AG08396 (cell line): ENCODE measurements at regions not wholly inside any gene's neighbourhood (a gene's known extent, or its start where the extent isn't known, plus 50 kb on each side); places are given as distances from the start of the nearest gene placed in this dataset.

Experiments used
- DNase-seq: peaks from one replicate; pipeline ENCODE4 v3.0.0; 2012; ENCODE audit warnings: low spot score, mixed read lengths

DNA sequence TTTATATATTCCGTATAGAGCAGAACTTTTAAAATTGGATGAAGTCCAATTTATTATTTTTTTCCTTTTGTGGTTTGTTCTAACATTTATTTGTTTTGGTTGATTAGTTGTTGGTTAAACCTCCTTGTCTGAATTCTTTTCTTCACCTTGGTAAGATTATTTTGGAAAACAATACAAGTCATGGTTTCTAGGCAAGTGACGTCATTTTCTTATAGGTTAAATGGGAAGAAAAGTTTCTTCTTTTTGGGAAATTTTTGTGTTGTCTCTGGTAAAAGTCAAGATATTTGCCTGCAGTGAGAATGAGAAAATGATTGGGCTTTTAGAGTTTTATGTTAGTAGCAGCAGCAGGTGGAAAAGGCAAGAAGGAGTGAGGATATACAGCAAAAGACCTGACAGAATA is 197.9 kb downstream of the OTOR start:
- DNase-seq = no peak

DNA sequence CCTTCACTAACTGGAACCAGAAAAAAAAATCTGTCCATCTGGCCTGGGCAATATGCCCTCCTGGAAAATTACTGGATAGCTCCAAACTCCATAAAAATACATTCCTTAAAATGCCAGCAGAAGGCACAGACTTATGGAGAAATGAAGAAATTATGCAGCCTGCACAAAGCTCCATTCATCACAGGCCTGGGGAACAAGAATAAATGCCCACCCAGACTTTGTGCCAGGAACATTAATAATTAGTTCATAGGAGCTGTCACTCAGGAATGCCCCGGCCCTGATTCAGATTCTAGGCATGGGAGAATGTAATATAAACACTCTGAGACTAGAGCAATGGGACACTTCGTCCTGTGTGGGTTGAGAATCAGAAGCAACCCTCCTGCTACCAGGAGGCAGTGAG is 199.3 kb downstream of the OTOR start:
- no peak for DNase-seq

DNA sequence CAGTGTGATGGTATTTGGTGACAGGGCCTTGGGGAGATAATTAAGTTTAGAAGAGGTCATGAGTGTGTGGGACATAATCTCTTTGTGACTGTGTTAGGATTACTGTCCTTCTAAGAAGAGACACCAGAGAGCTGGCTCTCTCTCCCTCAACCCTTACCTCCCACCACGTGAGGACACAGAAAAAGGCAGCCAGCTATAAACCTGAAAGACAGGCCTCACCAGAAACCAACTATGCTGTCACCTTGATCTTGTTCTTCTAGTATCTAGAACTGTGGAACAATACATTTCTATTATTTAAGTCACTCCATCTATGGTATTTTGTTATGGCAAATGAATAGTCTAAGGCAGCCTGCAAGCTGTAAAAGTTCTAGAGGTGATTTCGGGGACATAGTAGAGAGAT is 203.7 kb downstream of the OTOR start:
- no peak for DNase-seq

DNA sequence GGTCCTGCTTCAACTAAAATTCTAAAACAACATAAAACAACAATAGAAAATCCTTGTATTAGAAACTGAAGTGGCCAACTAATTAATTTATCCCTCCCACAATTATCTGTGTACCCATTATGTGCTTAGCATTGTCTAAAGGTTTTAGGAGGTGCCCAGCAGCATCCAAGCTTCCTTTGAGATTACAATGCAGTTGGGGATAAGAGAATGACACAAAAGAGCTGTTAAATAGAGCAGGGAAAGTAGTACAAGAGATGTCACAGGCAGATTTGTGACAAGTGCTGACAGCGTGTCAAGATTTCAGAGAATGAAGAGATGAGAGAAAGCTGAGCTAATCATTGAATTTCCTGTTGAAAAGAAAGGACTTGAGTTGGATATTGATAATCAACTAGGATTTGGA is 204.8 kb downstream of the OTOR start:
- no peak for DNase-seq

DNA sequence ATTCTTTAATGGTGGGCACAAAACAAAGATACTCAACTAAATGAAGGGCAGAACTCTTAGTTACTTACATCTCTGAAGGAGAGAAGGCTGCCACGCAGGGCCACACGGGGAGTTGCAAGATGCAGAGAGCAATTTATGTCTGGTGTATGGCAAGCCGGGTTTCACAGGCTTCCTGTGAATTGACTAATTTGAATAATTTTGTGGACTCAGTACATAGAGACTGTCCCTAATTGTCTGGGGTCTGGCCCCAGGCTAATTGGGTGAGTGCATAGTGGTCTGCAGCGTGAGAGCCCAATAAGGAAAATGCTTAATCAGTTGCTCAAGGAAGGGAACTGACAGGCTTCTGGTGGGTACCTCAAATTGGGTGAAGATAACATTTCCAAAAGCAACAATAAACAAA is 205.7 kb downstream of the OTOR start:
- DNase-seq = no peak

DNA sequence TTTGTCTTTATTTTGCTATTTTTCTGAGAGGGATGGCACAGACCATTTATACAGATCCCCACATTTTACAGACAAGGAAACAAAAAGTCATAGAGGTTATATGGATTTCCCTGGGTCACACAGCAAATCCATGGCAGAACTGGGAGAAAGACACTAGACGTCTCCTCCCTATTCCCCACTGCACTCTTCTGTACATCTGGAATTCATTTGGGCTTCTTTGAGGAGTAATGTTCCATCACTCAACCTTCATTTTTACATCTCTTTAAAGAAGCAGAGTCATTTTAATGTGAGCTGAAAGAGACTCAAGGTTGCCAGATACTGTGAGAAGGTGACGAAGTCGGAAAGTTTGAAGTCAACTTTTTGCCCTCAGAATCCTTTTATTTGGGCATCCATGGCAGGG is 207.3 kb downstream of the OTOR start:
- no peak for DNase-seq

DNA sequence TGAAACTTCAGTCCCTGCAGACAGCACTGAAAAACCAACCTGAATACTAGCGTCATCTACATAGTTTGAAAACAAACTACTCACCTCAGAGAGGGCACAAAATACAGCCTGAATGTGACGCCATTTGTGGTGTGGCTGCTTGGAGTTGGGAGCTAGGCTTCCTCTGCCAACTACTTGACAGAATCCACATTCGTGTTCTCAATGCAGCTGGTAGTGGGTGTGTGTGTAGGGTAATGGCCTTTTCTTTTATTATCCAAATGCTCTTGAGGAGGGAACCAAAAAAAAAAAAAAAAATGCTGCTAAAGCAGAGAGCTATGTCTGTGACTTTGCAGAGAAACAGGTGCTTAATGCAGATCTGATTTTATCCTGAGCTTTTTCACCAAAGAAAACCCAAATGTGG is 207.8 kb downstream of the OTOR start:
- DNase-seq = no peak

DNA sequence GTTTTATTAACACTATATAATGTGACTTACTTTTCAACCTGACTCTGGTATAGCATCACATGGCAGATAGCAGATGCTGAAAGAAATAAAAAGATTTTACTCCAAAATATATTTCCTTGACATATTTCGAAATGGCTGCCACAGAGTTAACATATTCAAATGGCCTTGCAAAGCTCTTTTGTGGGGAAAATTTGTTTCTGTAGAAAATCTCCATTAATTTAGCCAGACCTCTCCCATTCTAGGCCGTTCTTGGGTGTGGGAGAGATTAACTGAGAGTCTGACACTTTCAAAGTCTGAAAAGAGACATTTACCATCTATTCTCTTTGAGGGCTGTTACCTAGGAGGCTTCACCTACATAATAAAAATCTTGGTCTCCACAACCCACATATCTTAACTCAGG is 217.2 kb downstream of the OTOR start:
- no peak for DNase-seq

DNA sequence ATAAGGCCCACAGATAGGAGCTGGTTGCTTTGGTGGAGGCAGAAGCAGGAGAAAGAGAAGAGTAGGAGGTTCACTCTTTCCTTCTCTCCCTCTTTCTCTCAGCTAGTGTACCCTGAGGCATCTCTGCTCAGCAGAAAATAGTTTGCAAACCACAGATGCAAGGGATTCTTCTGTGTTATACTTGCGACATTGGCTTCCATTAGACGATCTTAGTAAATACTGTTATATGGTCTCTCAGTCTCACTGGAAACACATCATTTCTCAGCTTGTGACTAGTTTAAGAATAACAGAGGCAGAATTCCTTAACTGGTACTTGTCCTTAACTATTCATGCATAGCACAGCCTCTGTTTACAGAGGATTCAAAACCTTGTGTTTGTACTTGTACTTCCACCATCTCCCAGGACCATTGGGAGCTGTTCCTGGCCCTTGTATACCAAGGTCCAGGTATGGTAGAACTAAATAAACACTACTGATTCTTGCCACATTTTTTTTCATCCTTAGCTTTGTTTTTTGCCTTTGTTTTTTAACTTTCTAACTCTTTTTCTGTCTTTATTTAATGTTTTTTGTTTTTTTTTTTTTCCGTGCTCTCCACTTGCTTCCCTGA is 218.2 kb downstream of the OTOR start:
- no peak for DNase-seq

DNA sequence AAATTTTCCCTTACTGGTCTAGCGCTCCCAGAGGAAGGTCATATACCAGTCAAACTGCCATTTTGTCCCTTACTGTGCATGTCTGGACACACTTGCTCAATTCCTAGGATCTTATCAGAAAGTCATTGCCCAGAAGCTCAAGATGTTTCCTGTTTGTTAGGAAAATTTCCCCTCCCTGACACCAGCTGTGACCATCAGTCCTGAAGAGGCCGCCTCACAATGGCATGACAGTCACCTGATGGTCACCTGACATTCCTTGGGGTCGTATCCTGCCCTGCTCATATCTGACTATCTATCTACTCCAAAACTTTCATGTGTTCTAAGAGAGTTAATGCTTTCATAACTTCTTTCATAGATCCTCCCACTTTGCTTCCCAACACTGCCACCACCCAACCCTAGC is 219.9 kb downstream of the OTOR start:
- no peak for DNase-seq

DNA sequence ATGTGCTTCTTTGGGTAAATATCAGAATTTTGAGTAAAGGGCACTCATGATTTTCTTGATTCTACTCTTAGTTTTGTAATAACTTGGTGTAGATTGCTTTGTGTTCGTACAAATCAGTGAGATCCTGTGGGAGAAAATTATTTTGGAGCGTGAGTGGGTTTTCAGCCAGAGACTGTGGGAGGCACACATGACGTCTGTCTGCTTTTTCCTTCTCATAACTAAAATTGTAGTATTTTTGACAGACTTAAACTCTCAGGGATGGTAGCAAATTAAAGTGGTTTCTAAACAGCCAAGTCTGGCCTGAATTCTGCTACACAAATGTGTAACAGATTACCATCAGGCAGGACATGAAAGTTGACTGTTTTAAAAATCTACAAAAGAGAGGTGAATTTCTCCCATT is 222.6 kb downstream of the OTOR start:
- no peak for DNase-seq

DNA sequence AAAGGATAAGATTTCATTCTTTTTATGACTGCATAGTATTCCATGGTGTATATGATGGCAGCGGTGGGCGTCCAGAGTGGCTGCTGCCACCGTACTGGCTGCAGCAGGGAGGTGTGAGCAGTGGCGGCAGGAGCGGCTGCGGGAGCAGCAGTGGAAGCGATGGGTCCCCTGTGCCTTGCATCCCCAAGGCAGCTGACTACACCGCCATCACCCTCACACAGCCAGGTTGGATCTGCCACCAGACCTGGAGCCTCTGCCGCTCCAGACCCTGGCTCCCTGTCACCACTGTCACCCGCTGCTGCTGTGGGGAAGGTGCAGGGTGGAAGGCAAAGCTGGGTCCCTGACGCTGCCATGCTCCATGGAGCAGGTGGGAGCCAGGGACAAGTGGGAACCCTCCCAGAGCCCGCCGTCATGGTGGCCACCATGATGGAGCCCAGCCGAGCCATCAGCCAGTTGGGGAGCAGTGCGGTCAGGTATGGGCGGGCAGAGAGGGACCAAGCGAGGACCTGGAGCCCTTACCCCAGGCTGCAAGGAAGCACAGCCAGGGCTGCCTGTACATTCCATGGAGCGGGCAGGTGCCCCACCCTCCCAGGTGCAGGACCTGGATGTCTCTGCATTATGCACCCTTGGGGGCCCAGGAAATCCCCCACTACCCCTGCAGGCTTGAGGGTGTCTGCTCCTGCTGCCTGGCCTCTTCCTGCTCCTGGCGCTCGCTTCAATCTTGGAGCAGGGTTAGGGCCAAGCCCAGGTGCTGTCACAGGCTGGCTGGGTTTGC is 226.1 kb downstream of the OTOR start:
- no peak for DNase-seq

DNA sequence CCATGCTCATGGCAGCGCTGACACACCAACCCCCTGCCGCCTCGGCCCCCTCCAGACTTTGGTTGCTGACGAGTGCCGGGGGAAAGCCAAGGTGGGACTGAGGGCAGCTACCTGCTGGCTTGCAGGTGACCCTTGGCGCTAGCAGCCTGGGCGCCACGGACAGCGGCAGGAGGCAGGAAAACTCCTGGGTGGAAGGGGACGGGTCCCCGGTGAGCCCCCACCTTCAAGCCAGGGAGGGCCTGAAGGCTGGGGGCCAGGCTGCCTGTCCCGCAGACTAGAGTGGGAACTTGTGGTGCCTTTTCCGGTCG is 226.7 kb downstream of the OTOR start:
- DNase-seq = no peak

DNA sequence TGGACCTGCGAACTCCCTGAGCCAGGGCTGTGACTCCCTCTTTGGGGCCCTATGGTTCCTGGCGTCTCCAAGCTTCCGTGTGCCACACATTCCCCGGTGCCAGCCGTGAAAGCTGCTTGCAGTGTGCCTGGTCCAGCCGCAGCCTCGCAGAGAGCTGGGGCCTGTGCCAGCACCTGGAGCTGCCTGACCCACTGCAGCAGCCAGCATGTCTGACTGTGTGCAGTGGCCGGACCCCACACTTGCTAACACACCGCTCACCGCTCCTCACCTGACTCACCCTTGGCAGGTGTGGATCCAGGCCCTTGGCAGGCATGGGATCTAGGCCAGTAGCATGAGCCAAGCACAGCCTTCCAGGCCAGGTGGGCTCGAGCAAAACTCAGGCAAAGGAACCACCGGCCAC is 227.5 kb downstream of the OTOR start:
- no peak for DNase-seq

DNA sequence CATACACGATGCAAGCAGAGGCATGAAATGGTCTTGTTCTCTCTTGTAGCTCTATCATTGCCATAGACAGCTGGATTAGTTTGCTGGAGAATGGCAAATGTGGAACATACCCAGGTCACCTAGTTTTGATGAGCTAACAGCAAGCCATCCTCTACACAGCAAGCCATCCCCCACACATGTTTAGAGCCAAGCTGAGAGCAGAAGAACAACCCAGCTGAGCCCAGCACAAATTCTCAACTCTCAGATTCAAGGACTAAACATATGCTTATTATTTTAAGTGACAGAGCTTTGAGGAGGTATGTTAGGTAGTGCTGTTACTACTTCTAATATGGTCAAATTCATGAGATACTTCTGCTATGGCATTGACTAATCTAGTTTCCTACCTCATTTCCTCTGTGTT is 230.3 kb downstream of the OTOR start:
- DNase-seq = no peak

DNA sequence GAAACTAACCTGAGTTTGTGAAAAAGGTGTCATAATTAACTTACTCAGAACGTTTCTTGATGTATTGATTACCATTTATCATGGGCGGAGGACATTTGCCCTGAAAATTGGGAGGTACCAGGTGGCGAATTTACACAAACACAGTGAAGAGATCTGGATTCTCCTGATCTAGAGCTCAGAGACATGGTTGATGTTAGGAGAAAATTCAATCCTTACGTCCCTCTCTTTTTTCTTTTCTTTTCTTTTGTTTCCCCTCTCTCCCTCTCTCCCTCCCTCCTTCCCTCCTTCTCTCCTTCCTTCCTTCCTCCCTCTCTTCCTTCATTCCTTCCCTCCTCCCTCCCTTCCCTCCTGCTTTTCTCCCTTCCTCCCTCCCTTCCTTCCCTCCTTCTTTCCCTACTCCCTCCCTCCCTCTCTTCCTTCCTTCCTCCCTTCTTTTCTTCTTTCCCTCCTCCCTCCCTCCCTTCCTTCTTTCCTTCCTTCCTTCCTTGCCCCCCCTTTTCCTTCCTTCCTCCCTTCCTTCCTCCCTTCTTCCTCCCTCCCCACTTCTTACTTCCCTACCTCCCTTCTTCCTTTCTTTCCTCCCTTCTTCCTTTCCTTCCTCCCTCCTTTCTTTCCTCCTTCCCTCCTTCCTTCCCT is 234.1 kb downstream of the OTOR start:
- DNase-seq = no peak

DNA sequence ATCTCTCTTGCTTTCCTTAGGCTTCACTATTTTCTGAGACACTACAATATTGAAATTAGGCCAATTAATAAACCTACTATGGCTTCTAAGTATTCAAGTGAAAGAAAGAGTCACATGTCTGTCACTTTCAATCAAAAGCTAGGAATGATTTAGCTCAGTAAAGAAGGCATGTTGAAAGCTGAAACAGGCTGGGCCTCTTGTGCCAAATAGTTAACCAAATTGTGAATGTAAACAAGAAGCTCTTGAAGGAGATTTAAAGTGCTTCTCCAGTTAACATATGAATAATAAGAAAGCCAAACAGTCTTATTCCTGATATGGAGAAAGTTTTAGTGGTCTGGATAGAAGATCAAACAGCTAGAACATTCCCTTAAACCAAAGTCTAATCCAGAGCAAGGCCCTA is 236.3 kb downstream of the OTOR start:
- DNase-seq = no peak

DNA sequence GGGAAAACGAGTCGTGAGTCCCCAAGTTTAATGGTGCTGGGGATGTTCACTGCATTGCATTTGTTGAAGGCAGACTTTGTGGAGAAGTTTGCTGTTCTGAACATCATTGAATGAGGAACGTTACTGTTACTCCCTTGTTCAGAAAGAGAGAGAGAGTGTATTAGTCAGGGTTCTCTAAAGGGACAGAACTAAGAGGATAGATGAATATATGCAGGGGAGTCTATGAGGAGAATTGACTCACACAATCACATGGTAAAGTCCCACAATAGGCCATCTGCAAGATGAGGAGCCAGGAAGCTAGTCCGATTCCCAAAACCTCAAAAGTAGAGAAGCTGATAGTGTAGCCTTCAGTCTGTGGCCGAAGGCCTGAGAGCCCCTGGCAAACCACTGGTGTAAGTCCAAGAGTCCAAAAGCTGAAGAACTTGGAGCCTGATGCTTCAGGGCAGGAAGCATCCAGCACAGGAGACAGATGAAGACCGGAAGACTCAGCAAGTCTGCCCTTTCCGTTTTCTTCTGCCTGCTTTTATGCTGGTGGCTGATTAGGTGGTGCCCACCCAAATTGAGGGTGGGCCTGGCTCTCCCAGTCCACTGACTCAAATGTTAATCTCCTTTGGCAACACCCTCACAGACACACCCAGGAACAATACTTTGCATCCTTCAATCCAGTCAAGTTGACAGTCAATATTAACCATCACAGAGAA is 223.5 kb upstream of the PCSK2 start:
- DNase-seq = no peak

DNA sequence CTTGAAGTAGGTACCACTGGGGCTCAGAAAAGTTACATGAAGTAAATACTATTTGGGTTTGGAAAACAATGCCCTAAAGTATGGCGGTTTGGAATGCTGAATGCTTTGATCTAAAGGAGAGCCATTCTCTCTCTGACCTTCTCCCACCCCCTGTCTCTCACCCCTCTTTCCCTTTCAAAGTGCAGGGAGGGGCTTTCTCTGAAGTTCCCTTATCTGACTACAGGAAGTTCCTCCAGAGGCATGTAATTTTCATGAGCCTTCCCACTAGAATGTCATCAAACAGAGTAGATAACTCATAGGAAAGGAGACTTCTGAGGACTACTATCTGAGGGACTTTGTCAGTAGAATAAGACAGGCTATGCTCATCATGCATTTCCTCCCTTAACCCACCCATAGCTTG is 216.7 kb upstream of the PCSK2 start:
- no peak for DNase-seq

DNA sequence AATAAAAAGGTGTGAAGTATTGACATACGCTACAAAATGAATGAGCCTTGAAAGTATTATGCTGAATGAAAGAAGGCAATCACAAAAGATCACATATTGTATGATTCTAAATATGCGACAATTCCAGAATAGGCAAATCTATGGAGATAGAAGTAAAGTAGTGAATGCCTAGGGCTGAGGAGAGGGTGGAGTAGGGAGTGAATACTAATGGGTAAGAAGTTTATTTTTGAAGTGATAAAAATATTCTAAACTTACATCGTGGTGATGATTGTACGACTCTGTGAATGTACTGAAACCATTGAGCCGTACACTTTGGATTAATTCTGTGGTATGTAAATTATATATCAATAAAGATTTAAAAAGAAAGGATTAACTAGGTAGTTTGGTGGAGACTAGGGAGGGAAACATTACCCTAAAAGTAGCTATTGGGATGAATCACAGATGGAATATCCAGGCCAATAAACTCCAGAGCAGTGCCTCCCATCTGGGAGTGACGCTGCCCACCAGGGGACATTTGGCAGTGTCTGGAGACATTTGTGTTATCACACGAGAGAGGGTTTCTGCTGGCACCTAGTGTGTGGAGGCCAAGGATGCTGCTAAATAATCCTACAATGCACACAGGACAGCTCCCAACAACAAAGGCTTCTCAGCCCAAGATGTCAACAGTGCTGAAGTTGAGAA is 214.2 kb upstream of the PCSK2 start:
- no peak for DNase-seq

DNA sequence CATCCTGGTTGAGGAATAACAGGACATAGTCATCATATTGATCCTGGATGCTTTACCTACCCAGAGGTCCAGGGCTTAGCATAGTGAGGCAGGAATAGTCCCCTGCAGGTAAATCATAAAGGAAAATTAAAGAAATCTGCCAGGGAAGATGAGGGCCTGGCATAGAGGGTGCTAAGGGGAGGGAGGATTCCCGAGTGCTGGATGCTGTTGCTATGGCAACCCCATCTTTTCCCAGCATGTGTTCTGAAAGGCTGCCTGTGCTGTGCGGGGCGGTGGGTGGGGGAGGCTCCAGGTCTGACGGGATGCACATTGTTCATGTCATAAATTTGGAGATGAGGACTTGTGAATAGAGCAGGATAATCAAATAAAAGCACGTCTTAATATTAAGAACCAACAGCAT is 212.6 kb upstream of the PCSK2 start:
- DNase-seq = no peak

DNA sequence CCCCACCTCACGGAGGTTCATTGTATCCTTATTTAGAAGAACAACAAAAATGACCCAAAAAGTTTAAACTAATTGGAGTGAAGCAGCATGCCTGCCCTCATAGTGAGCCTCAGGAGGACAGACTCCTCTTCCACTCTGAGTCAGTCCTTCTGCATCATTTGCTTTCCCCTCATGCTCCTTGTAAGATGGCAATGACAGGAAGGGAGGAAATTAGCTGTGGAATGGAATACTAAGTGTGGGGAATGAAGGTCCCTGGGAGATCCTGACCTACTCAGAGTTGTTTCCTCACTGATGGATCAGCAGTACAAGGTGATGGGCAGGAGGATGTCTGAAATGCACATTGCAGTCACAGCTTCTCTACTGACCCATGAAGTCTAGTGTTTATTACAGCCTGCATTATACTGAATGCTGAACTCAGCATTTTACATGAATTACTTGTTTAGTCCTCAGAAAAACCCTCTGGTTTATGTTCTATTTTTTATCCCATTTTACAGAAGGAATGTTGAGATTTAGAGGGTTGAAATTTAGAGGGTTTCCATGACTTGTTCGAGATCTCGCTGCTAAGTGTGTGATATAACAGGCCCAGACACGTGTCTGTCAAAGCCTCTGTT is 212.0 kb upstream of the PCSK2 start:
- DNase-seq = no peak
